ENCODE measurements at regions not wholly inside any gene's neighbourhood (a gene's known extent, or its start where the extent isn't known, plus 50 kb on each side); places are given as distances from the start of the nearest gene placed in this dataset.

DNA sequence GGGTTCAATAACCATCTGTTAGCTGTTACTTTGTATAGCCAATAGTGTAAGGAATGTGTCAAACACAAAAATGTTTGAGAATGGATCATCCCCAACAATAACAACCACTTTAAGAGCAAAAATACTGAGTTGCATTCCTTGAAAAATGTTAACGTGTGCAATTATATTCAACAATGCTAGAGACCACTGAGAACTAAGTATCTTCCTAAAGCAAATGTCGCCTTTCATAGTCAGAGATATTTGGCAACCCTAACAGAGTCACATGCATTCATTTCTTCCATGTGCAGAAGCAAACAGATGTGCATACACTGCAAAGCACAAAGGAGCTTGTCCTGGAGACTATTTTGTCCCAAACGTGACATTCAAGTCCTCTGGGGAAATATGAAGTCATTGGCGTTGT is 448.6 kb downstream of the GJA1 start:
- TF ChIP-seq, protein P1, sequence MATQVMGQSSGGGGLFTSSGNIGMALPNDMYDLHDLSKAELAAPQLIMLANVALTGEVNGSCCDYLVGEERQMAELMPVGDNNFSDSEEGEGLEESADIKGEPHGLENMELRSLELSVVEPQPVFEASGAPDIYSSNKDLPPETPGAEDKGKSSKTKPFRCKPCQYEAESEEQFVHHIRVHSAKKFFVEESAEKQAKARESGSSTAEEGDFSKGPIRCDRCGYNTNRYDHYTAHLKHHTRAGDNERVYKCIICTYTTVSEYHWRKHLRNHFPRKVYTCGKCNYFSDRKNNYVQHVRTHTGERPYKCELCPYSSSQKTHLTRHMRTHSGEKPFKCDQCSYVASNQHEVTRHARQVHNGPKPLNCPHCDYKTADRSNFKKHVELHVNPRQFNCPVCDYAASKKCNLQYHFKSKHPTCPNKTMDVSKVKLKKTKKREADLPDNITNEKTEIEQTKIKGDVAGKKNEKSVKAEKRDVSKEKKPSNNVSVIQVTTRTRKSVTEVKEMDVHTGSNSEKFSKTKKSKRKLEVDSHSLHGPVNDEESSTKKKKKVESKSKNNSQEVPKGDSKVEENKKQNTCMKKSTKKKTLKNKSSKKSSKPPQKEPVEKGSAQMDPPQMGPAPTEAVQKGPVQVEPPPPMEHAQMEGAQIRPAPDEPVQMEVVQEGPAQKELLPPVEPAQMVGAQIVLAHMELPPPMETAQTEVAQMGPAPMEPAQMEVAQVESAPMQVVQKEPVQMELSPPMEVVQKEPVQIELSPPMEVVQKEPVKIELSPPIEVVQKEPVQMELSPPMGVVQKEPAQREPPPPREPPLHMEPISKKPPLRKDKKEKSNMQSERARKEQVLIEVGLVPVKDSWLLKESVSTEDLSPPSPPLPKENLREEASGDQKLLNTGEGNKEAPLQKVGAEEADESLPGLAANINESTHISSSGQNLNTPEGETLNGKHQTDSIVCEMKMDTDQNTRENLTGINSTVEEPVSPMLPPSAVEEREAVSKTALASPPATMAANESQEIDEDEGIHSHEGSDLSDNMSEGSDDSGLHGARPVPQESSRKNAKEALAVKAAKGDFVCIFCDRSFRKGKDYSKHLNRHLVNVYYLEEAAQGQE (IDR thresholded peaks at IDR 0.05; ENCODE audit: insufficient replicate concordance, low read depth): no peak
- no peak for TF ChIP-seq GABPA (IDR thresholded peaks at IDR 0.05; ENCODE audit: low read depth)
- TF ChIP-seq, protein P2, sequence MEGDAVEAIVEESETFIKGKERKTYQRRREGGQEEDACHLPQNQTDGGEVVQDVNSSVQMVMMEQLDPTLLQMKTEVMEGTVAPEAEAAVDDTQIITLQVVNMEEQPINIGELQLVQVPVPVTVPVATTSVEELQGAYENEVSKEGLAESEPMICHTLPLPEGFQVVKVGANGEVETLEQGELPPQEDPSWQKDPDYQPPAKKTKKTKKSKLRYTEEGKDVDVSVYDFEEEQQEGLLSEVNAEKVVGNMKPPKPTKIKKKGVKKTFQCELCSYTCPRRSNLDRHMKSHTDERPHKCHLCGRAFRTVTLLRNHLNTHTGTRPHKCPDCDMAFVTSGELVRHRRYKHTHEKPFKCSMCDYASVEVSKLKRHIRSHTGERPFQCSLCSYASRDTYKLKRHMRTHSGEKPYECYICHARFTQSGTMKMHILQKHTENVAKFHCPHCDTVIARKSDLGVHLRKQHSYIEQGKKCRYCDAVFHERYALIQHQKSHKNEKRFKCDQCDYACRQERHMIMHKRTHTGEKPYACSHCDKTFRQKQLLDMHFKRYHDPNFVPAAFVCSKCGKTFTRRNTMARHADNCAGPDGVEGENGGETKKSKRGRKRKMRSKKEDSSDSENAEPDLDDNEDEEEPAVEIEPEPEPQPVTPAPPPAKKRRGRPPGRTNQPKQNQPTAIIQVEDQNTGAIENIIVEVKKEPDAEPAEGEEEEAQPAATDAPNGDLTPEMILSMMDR (IDR thresholded peaks at IDR 0.05; ENCODE audit: insufficient read depth, low read length): no peak
- TF ChIP-seq POLR2AphosphoS5 (IDR thresholded peaks at IDR 0.05; ENCODE audit: low read depth): no peak
- TF ChIP-seq SPI1 (IDR thresholded peaks at IDR 0.05; ENCODE audit: borderline replicate concordance, low read depth): no peak
- DNase-seq (ENCODE audit: low read depth in 1 of 2, low spot score in 1 of 2): no peak
- no peak overlapping the region for H3K4me3 ChIP-seq (replicated peaks; ENCODE audit: insufficient read depth, low read length)
- H3K27me3 ChIP-seq (ENCODE audit: insufficient read depth, poor library complexity, severe bottlenecking): no peaks in the 10 kb centered on the region
- no peak overlapping the region for H3K27ac ChIP-seq (replicated peaks)

DNA sequence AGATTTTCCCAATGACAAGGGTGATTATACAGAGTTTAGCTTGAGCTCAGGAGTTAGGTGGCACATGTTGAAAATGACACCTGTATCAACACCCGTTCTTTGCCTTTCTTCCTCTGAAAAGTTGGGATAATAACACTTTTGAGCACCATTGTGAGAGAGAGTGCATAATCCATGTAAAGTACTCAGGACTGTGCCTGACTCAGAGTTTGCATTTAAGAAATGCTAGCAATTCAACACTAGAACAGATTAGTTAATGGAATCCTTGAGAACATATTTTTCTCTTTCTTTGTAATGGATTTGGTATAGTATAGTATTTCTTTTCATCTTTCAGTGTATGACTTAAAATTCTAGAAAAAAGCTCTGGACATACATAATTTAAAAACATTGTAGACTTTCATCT is 449.2 kb downstream of the GJA1 start:
- TF ChIP-seq, protein P1 (IDR thresholded peaks at IDR 0.05; ENCODE audit: insufficient replicate concordance, low read depth): no peak
- no peak for TF ChIP-seq GABPA (IDR thresholded peaks at IDR 0.05; ENCODE audit: low read depth)
- TF ChIP-seq, protein P2 (IDR thresholded peaks at IDR 0.05; ENCODE audit: insufficient read depth, low read length): no peak
- TF ChIP-seq SPI1 (IDR thresholded peaks at IDR 0.05; ENCODE audit: borderline replicate concordance, low read depth): no peak
- no peak for TF ChIP-seq POLR2AphosphoS5 (IDR thresholded peaks at IDR 0.05; ENCODE audit: low read depth)
- no peak overlapping the region for H3K4me3 ChIP-seq (replicated peaks; ENCODE audit: insufficient read depth, low read length)
- DNase-seq (ENCODE audit: low read depth in 1 of 2, low spot score in 1 of 2): no peak
- H3K27ac ChIP-seq (replicated peaks): no peak overlapping the region
- H3K27me3 ChIP-seq (ENCODE audit: insufficient read depth, poor library complexity, severe bottlenecking): no peaks in the 10 kb centered on the region

DNA sequence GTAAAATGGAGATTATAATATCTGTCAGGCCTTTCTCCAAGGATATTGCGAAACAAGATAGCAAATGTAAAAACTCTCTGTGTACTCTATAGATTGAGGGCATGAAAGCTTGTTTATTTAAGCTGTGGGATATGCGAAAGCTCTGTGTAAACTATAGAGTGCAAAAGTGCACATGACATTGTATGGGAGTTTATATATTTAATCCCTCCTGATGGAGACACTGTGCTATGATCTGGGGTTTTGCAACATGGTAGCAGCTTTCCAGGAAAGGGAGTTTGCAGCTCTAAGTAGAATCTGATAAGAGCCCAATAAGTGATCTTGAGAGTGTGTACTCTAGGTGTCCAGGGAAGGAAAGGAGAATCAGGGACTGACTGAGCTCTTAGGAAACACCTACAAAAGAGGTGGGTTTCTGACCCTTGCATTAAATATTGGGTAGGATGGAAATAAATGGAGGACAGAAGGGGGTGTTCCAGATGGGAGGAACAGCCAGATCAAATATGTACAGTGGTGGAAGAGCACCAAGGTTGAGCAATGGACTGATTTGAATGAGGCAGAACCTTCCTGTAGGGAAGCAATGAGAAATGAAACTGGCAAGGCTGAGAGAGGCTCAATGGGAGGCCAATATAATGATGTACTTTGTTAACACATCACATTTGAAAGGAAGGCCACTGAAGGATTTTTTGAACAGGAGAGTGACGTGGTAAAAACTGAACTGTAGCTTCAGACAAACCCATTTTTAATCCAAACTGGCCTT is 450.1 kb downstream of the GJA1 start:
- Histone ChIP-seq H3K27me3 (ENCODE audit: insufficient read depth, poor library complexity, severe bottlenecking) (no peaks in the 10 kb centered on the region), H3K4me3 (replicated peaks; ENCODE audit: insufficient read depth, low read length) (no peak overlapping the region), H3K27ac (replicated peaks) (no peak overlapping the region)
- TF ChIP-seq SPI1 (IDR thresholded peaks at IDR 0.05; ENCODE audit: borderline replicate concordance, low read depth) (no peak), POLR2AphosphoS5 (IDR thresholded peaks at IDR 0.05; ENCODE audit: low read depth) (no peak), GABPA (IDR thresholded peaks at IDR 0.05; ENCODE audit: low read depth) (no peak)
- TF ChIP-seq, protein P2 (IDR thresholded peaks at IDR 0.05; ENCODE audit: insufficient read depth, low read length): no peak
- TF ChIP-seq, protein P1 (IDR thresholded peaks at IDR 0.05; ENCODE audit: insufficient replicate concordance, low read depth): no peak
- no peak for DNase-seq (ENCODE audit: low read depth in 1 of 2, low spot score in 1 of 2)
